Stimulated activated CD4-positive, alpha-beta T cell treated with anti-CD3 and anti-CD28 coated beads, Interleukin-1b, Interleukin-23, amount 100 ng/mL, for 24 hours (primary cell): ENCODE measurements at regions not wholly inside any gene's neighbourhood (a gene's known extent, or its start where the extent isn't known, plus 50 kb on each side); places are given as distances from the start of the nearest gene placed in this dataset.
"Not testable (repeated sequence)": the region's sequence is repeated elsewhere in the genome, so short reads cannot be mapped to it uniquely, and the experiment has no call there.

ENCODE experiments used
- DNase-seq, 4 experiments: peaks; one replicate each; pipeline ENCODE4 v3.0.0-alpha.2; 2020; ENCODE audit warnings: low read depth in 4 of 4, low spot score in 1 of 4

- peak; percentile 56 to 76 (median 68) for DNase-seq
These were observed 208.4 kb downstream of the TPST1 start for GRCh38 chr7:66413379-66414114.

GRCh38 chr7:66415659-66416265, 210.6 kb downstream of the TPST1 start:
- DNase-seq: no peak

GRCh38 chr7:66418537-66418936, 210.1 kb upstream of the KCTD7 start:
- DNase-seq: no peak

DNA sequence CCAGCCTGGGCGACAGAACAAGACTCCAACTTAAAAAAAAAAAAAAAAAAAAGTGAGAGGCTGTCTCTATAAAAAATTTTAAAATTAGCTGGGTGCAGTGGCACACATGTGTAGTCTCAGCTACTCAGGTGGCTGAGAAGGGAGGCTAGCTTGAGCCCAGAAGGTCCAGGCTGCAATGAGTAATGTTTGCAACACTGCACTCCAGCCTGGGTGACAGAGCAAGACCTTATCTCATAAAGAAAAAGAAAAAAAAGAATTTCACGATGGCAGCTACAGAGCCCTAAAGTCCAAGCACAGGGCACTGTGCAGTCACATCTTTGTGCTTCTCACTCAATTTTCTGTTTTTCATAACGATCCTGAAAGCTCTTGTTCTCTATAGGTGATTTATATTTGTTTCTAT, 209.5 kb upstream of the KCTD7 start:
- DNase-seq: no peak

DNA sequence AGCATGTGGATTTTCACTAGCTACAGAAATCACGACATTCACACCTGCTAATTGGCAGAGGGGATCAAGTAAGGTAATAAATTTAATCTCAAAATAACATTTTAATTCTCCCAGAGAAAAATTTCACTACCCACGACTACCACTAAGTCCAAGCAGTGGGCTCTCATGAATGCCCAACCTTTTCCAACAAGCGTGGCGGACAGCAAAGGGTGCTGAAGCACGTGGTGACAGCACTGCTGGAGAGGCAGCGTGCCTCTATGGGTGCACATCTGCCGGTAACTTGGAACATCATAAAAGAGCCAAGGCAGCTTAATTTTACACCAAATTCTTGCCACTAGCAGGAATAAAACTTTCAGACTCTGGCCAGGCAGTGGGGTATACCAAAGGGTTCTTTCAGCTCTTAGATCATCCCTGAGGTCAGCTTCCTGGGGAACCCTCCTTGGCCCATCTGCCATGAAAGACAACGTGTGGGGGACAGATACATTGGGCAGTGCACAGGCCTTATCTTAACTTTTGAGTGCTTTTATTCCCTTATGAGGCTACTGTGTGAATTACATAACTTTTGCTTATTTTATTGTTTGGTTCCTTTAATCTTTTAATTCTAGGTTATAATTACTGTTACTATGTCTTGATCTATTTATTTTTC, 206.7 kb upstream of the KCTD7 start:
- no peak for DNase-seq

DNA sequence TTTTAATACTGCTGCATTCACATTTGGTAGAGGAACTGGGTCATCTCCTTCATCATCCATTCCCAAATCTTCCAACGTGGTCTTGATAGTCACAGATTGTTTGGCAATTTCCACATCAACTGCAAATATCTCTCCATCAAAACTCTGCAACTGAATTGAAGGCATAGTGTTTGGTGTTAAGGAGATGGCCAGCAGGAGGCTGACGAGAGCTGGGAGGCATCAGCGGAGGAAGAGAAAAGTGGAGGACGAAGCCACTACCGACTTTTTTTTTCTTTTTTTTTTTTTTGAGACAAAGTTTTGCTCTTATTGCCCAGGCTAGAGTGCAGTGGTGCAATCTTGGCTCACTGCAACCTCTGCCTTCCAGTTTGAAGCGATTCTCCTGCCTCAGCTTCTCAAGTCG, 205.0 kb upstream of the KCTD7 start:
- no peak for DNase-seq

DNA sequence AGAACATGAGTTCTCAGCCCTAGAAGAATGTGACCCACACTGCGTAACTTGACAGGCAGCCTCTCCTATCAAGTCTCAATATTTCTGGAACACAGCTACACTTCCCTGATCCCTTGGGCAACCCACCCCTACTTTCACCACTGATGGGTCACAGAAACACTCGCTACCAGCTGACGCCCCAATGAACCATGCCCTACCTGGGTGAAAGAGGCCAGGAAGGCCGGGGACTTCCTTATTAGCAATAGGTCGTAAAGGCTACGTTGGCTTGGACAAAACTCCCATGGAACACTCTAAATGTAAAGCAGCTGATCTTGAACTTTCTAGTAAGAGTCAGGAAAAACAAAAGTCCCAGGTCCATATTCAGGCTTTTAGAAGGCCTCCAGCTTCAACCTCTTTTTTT, 202.3 kb upstream of the KCTD7 start:
- DNase-seq: no peak

GRCh38 chr7:66426996-66427395, 201.7 kb upstream of the KCTD7 start:
- DNase-seq: no peak

DNA sequence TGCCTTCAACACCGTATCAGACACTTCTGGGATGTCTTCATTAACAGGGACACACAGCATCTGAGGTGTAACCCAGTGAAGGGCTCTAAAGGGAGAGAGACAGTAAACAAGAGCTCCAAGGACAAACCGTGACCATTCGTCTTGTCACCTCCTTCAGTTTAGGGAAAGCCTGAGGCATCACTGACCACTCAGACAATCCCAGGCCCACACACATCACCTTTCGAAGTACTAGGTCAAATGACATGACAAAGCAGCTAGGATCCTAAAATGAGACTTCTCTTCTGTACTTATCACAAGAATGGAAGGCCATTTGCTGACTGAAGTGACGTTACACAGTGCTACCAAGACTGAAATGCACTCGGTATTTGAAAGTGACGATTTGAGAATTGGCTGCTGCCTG, 200.7 kb upstream of the KCTD7 start:
- DNase-seq: no peak

GRCh38 chr7:66429498-66430163, 199.1 kb upstream of the KCTD7 start:
- no peak for DNase-seq

DNA sequence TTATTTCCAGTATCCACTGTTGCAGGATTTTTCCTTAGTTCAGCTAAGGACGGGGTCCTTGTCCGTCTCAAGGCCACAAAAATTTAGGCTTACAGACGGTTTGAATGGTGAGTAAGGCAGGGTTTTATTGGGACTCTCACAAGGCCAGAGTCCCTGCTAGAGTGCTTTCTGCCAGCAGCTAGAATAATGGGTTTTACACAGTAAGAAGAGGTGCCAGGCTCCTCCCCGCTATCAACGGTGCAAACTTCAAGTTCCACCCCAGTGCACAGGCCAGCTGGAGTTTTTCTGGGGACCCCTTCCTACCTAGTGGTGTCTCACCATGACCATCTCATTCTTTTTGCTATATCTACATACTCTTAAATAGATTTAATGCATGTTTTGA, 198.5 kb upstream of the KCTD7 start:
- DNase-seq: no peak

DNA sequence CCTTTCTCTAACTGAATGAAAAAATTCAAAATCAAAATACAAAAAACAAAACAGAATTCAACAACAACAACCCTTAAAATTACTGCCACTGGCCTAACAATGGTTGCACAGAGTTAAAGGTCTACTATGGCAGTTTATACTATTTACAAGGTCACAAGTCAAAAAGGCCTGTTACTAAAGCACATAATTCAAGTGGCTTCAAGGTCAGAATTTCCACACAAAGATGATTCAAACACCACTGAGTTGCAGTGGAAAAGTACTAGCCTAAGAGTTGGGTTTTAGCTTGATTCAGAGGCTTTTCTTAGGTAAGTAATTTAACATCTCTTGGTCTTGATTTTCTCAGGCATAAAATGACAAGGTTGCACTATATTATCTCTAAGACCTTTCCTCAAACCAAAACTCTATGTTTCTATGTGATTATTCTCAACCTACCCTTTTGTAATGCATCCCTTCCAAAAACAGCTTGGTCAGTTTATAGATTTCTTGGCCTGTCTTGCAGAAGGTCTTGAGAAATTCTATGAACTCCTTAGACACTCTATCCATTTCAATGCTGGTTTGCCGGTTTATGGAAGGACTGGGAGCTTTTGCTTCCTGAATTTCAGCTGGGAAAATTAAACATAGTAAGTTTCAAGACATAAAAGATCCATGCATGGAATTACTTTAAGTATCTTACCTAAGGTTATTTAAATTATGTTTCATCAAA, 189.8 kb upstream of the KCTD7 start:
- not testable (repeated sequence) for DNase-seq

DNA sequence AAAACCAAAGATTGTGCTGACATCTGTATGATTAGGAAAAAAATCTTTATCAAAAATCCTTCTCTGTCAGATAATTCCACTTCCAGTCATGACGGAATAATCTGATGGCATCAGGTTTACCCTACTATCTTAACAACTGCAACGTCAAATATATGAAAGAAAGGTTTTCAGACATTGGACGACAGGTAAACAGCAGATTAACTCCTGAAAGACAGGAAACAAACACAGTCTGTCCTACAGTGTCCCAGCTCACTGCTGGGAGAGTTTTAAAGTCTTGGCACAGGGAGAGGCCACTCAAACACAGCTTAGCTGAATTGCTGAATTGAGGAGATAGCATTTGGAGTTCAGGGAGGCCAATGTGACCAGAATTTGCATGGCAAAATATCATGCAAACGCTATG, 186.3 kb upstream of the KCTD7 start:
- no peak for DNase-seq

DNA sequence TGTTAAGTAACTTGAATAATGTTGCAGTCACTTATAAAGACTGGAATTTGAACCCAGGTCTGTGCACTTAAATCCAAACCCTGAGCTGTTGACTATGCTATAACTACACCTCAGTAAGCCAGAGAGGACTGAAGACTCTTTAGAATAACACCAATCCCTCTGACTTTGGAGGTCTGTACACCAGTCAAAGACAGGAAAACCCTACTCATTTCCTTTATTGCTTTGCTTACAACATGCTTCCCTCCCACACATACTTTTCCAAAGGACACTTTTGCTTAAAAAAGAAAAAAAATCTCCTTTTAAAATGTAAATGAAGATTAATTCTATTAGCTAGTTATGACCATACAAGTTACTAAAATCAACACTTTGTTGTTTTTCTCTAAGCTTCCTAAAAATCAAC, 184.7 kb upstream of the KCTD7 start:
- DNase-seq: no peak

GRCh38 chr7:66447007-66447406, 181.7 kb upstream of the KCTD7 start:
- DNase-seq: not testable (repeated sequence)

DNA sequence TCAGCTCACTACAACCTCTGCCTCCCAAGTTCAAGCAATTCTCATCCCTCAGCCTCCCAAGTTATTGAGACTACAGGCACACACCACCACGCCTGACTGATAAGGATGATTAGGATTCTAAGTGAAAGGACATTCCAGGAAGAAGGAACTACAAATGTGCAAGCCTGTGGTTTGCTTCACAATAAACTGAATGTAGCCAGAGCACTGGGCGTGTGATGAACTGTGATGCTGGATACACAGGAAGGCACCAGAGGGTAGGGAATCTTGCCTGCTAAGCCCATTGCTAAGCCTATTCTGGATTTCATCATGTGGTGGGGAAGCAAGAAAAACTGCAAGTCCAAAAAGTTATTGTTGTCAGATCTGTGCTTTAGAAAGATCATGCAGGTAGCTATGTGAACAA, 177.9 kb upstream of the KCTD7 start:
- not testable (repeated sequence) for DNase-seq

DNA sequence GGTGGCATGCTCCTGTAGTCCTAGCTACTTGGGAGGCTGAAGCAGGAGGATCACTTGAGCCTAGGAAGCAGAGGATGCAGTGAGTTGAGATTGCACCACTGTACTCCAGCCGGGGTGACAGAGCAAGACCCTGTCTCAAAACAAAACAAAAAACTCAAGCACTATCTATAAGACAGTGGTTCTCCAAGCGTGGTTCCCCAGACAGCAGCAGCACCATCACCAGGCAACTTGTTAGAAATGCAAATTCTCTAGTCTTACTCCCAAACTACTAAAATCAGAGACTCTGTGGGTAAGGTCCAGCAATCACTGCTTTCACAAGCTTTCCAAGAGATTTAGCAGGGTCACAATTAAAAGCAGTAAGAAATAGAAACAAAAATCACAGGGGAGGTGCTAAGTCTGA, 177.0 kb upstream of the KCTD7 start:
- DNase-seq: not testable (repeated sequence)

DNA sequence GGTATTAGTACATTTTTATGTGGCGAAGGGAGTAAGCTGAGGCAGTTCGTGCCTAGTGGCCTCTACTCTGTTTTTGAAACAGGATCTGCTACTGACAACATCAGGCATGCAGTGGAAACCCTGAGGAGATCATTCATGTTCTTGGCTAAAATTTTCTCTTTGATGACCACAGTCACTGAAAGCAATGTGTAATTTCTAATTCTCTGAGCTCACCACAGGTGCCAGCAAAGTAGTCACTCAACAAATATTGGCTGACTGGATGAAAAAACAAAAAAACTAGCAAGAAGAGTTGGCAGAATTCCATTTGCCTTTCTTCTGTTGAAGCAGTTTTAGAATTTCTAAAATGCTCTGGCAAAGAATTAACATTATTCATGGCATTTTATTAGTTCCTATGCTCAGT, 176.5 kb upstream of the KCTD7 start:
- DNase-seq: no peak

DNA sequence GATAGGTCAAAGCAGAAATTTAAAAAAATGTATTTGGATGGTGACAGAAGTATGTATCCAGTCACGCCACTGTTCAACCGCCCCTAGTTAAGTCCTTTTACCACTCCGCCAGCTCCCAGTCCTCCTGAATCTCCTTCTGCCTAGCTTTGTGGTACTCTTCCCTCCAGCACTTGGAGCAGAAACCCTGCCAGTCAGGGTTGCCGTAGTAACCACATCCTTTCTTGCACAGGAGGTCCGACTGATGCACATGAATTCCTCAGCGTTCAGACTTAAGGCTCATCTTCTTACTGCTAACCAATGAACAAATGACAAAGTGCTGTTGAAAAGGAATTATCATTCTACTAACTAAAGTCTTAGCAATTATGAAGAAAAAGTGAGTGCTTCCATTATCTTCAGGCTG, 175.3 kb upstream of the KCTD7 start:
- DNase-seq: no peak

DNA sequence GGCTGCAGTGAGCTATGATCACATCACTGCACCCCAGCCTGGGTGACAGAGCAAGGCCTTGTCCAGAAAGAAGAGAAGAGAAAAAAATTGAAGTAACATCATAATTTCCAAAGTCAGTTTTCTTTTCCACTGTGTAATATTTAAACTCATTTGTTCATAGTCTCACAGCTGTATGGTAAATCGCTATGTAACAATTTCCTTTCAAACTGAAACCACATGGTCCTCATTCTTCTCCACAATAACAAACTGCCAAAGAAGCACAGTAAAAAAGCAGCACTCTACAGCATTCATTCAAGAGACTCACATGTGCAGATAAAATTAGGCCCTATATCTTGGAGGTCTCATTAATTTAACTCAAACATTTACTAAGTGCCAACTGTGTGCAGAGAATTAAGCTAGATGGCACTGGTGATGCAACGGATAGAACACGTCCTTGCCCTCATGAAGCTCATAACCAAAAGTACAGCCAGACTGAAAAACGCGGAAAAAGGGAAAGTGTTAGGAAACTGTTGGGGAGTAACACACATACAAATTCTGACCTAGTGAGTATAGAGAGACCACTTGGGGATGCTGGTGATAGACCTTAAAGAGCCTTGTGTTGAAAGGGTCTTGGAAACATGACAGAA, 174.0 kb upstream of the KCTD7 start:
- no peak for DNase-seq

DNA sequence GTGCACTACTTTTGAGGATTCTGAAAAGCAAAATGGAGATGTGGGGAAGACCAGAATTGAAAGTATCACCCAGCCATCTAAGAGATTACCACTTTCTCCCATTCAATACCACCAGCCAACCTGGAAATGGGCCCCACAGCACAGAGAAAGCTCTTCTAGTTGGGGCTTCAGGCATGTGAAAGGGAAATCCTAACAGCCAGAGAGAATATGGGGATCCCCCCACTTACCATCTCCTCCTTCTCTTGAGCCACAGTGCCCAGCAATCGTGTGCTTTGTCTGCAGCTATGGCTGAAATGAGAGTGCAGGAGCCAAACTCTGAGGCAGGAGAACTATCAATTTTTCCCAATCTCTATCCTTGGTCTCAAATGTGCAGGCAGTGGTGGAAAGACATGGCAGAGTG, 173.2 kb upstream of the KCTD7 start:
- not testable (repeated sequence) for DNase-seq
